Tibial nerve (tissue), 4 donors: ENCODE measurements at regions not wholly inside any gene's neighbourhood (a gene's known extent, or its start where the extent isn't known, plus 50 kb on each side); places are given as distances from the start of the nearest gene placed in this dataset.

Source experiments
- DNase-seq, 2 donors: peaks; one replicate each; pipeline ENCODE4 v3.0.0-alpha.2; 2019; ENCODE audit warnings: low spot score in 2 of 2
- H3K27ac ChIP-seq, 4 donors: fragments of 200-600 bp; sonication (generic) in 3 of 4; one replicate each; pipeline ENCODE4 v1.5.1; 2017 to 2019; ENCODE audit warnings: mild to moderate bottlenecking in 1 of 4
- H3K27me3 ChIP-seq, 2 donors: fragments of 200-600 bp; sonication (generic) in 1 of 2; one replicate each; pipeline versions ENCODE4 v1.5.1 to v1.6.0; 2017 to 2019
- H3K36me3 ChIP-seq, 3 donors: fragments of 200-600 bp; sonication (generic); one replicate each; pipeline ENCODE4 v1.5.1; 2018 to 2019
- H3K4me1 ChIP-seq, 4 donors: fragments of 200-600 bp; sonication (generic) in 3 of 4; one replicate each; pipeline ENCODE4 v1.5.1; 2017 to 2019
- H3K4me3 ChIP-seq, 4 donors: fragments of 200-600 bp; sonication (generic) in 3 of 4; one replicate each; pipeline ENCODE4 v1.5.1; 2017 to 2019; ENCODE audit warnings: mild to moderate bottlenecking in 1 of 4, moderate library complexity in 1 of 4
- H3K9me3 ChIP-seq, 4 donors: fragments of 200-600 bp; sonication (generic) in 3 of 4; one replicate each; pipeline ENCODE4 v1.5.1; 2017 to 2019
- CTCF ChIP-seq, 5 experiments: fragments of 200-600 bp in 3 of 5; fragments of 450-650 bp in 2 of 5; sonication (generic) in 3 of 5; IDR thresholded peaks; one replicate each; pipeline ENCODE4 v1.5.1; 2016 to 2019; ENCODE audit warnings: antibody characterized with exemption in 5 of 5, mild to moderate bottlenecking in 3 of 5, moderate library complexity in 2 of 5
- EP300 ChIP-seq, 2 donors: sonication (generic); formaldehyde crosslinking; IDR thresholded peaks; one replicate each; pipeline ENCODE4 v1.6.1; 2017; ENCODE audit warnings: antibody characterized with exemption in 2 of 2, mild to moderate bottlenecking in 1 of 2
- POLR2A ChIP-seq, 2 donors: fragments of 450-650 bp; IDR thresholded peaks; one replicate each; pipeline ENCODE4 v1.6.1; 2017; ENCODE audit warnings: antibody characterized with exemption in 2 of 2, mild to moderate bottlenecking in 2 of 2, moderate library complexity in 2 of 2
- WGBS, 2 donors: methylation state at CpG; one replicate each; pipeline ENCODE4 v1.1.5; 2018; 5-methylcytosine and 5-hydroxymethylcytosine counted together

- Histone ChIP-seq H3K36me3 (no peaks in the 10 kb centered on the region), H3K4me3 (no peak overlapping the region), H3K27ac (no peak overlapping the region), H3K9me3 (no peaks in the 10 kb centered on the region), H3K4me1 (peaks cover 0 to 5% (median 0%) of the 10 kb centered on the region in 4 donors), H3K27me3 (no peaks in the 10 kb centered on the region)
- no peak for TF ChIP-seq POLR2A (IDR thresholded peaks at IDR 0.05)
- no peak for TF ChIP-seq EP300 (IDR thresholded peaks at IDR 0.05)
- no peak for TF ChIP-seq CTCF (IDR thresholded peaks at IDR 0.05)
- 10 to 15% methylated on average over 8 of the region's 8 CpGs for WGBS, 2 donors
- no peak for DNase-seq
Observed at GRCh38 chr1:244349581-244350001, 102.1 kb downstream of the ADSS2 start.

GRCh38 chr1:244350027-244350426 is 101.7 kb downstream of the ADSS2 start:
- no peak overlapping the region for H3K4me3 ChIP-seq
- H3K4me1 ChIP-seq: peaks cover 0 to 5% (median 0%) of the 10 kb centered on the region in 4 donors
- TF ChIP-seq POLR2A (IDR thresholded peaks at IDR 0.05) (no peak), EP300 (IDR thresholded peaks at IDR 0.05) (no peak), CTCF (IDR thresholded peaks at IDR 0.05) (no peak)
- no peak overlapping the region for H3K27ac ChIP-seq
- no peaks in the 10 kb centered on the region for H3K27me3 ChIP-seq
- H3K36me3 ChIP-seq: no peaks in the 10 kb centered on the region
- H3K9me3 ChIP-seq: no peaks in the 10 kb centered on the region
- DNase-seq: no peak
- 70 to 79% methylated on average over 6 of the region's 6 CpGs for WGBS, 2 donors

- WGBS, 2 donors: 82 to 84% methylated on average over 7 of the region's 7 CpGs
- no peak overlapping the region for H3K27ac ChIP-seq
- no peaks in the 10 kb centered on the region for H3K36me3 ChIP-seq
- DNase-seq: no peak
- peaks cover 0 to 5% (median 0%) of the 10 kb centered on the region in 4 donors for H3K4me1 ChIP-seq
- no peaks in the 10 kb centered on the region for H3K27me3 ChIP-seq
- H3K4me3 ChIP-seq: no peak overlapping the region
- TF ChIP-seq EP300 (IDR thresholded peaks at IDR 0.05) (no peak), CTCF (IDR thresholded peaks at IDR 0.05) (no peak), POLR2A (IDR thresholded peaks at IDR 0.05) (no peak)
- H3K9me3 ChIP-seq: no peaks in the 10 kb centered on the region
Observed at GRCh38 chr1:244352156-244352830, 99.4 kb downstream of the ADSS2 start.

GRCh38 chr1:244353551-244354091 is 98.1 kb downstream of the ADSS2 start:
- H3K27ac ChIP-seq: peak overlapping the region in 1 of 4 donors; percentile 72
- H3K4me3 ChIP-seq: no peak overlapping the region
- WGBS, 2 donors: 23 to 28% methylated on average over 7 of the region's 7 CpGs
- DNase-seq: peak in 1 of 2 donors; percentile 30
- H3K27me3 ChIP-seq: no peaks in the 10 kb centered on the region
- H3K9me3 ChIP-seq: no peaks in the 10 kb centered on the region
- no peak for TF ChIP-seq CTCF (IDR thresholded peaks at IDR 0.05)
- TF ChIP-seq EP300 (IDR thresholded peaks at IDR 0.05): peak in 1 of 2 donors; percentile 11
- H3K36me3 ChIP-seq: no peaks in the 10 kb centered on the region
- H3K4me1 ChIP-seq: peaks cover 0 to 5% (median 0%) of the 10 kb centered on the region in 4 donors

- DNase-seq: no peak
- Histone ChIP-seq H3K4me1 (peaks cover 0 to 1% (median 0%) of the 10 kb centered on the region in 4 donors), H3K27ac (no peak overlapping the region), H3K4me3 (no peak overlapping the region), H3K36me3 (no peaks in the 10 kb centered on the region), H3K27me3 (no peaks in the 10 kb centered on the region), H3K9me3 (no peaks in the 10 kb centered on the region)
- TF ChIP-seq POLR2A (IDR thresholded peaks at IDR 0.05): no peak
- no peak for TF ChIP-seq EP300 (IDR thresholded peaks at IDR 0.05)
- TF ChIP-seq CTCF (IDR thresholded peaks at IDR 0.05): no peak
- 48 to 64% methylated on average over 5 of the region's 5 CpGs for WGBS, 2 donors
Observed at GRCh38 chr1:244354810-244355278, 96.9 kb downstream of the ADSS2 start.
